ENCODE measurements at regions not wholly inside any gene's neighbourhood (a gene's known extent, or its start where the extent isn't known, plus 50 kb on each side); places are given as distances from the start of the nearest gene placed in this dataset.
"Not testable (repeated sequence)": the region's sequence is repeated elsewhere in the genome, so short reads cannot be mapped to it uniquely, and the experiment has no call there.

GRCh38 chr20:19026901-19027644 lies 185.4 kb upstream of the SLC24A3 start:
- no peak for DNase-seq

- no peak for DNase-seq
Observed at GRCh38 chr20:19027971-19028370, 184.5 kb upstream of the SLC24A3 start.

- no peak for DNase-seq
Observed at GRCh38 chr20:19041787-19042186, 170.7 kb upstream of the SLC24A3 start.

DNA sequence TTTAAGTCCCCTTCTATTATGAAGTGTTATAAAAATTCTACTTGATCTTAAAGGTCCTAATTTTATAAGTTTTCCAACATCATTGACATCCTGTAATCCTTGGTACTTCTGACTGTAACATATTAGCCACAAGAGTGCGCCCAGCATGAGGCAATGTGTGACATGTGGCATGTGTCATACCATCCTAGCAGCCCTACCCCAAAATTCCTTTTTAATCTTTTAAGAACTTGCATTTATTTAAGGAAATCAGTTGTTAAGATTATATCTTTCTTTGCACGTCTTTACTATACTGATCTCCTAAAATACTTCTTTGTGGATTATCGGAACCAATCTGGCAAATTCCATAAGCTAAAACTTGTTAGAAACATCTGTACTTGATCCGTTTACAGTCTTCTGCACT lies 167.1 kb upstream of the SLC24A3 start:
- DNase-seq = no peak

DNA sequence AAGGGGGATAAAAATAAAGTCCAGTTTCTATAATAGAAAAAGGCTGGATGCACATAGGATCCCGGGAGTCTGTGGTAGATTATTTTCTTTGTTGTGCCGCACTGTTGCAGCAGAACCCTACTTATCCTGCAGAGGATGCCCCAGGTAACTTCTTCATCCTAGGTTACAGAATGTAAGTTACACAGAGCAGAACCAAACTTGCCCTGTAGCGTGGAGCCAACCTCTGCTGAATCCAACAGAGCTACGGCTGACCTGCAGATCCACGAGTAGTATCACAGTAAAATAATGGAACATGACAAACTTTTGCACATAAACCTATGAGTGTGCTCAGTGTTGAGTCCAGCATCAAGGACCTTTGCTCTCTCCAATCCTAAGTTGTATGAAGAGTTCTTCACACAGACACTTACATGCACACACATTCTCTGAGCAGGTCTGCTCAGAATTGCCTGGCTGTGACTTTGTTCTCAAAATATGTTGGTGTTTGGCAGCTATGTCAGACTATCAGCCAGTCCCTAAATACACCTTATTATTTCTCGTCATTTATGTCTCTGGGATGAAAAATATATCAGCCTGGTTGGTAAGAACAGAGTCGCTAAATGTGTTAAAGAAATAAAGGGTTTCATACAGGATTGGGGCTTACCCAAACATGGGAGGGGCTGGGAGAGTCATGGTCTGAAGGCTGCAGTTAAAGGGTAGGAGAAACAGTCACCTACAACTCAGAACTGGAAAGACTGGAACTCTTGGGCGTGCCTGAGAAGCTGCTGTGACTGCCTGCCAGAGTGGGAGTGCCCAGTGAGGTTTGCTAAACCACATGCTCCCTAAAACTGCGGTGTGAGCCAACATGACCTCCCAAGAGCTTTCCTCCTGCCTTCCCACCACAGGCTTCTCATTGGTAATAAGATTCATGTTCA lies 165.1 kb upstream of the SLC24A3 start:
- DNase-seq = no peak

DNA sequence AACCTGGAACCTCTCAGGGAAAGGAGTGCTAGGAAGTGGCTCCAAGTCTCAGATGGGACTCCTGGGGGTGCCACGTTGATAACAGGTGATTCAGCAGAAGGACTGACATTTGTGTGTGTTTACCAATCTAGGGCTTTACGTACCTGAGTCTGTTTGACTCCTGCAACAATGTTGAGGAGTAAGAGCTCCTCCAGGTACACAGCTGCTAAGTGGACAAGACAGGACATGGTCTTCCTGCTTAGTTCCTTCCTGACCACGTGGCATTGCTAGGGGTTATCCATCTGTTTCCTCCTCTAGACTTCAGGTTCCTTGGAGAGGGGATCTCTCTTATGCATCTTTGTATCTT lies 164.5 kb upstream of the SLC24A3 start:
- no peak for DNase-seq

- no peak for DNase-seq
Observed at GRCh38 chr20:19048995-19049501, 163.4 kb upstream of the SLC24A3 start.

DNA sequence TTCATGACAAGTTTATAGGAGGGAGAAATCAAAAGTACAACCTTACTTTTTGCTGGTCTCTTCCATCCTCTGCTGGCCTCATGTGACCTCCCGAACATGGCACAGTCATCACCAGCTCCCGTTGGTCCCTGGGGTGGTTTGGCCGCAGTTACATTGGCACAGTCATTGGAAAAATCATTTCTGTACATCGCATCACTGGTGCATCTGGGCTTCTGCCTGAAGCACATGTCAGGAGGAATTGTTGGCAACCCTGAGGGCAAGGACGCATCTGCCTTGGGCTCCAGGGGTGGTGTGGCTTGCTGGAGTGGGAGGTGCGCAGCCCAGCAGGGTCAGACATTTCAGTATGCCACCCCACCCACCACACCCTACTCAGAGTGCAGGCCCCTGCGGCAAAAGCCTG lies 162.9 kb upstream of the SLC24A3 start:
- no peak for DNase-seq

DNA sequence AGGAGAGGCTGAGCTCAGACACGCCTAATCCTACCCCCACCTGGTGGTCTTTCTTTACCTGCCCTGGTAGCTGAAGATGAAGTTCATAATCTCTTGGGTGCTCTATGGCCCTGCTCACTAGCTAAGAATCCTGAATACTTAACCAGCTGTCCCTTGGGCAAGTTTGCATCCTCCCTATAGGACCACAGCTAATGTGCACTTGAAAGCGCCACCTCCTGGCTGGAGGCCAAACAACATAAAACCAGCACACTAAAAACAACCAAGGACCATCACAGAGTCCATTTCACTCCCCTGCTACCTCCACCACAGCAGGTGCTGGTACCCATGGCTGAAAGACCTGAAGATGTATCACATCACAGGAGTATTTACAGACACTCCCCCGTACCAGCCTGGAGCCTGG lies 155.5 kb upstream of the SLC24A3 start:
- no peak for DNase-seq

DNA sequence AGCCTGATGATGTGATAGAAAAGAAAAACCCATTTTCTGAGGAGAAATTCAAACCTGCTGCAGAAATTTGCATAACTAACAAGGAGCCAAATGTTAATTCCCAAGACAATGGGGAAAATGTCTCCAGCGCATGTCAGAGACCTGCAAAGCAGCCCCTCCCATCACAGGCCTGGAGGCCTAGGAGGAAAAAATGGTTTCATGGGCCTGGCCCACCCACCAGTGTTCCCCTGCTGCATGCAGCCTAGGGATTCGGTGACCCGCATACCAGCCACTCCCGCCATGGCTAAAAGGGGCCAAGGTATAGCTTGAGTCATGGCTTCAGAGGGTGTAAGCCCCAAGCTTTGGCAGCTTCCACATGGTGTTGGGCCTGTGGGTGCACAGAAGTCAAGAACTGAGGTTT lies 147.7 kb upstream of the SLC24A3 start:
- DNase-seq = not testable (repeated sequence)

DNA sequence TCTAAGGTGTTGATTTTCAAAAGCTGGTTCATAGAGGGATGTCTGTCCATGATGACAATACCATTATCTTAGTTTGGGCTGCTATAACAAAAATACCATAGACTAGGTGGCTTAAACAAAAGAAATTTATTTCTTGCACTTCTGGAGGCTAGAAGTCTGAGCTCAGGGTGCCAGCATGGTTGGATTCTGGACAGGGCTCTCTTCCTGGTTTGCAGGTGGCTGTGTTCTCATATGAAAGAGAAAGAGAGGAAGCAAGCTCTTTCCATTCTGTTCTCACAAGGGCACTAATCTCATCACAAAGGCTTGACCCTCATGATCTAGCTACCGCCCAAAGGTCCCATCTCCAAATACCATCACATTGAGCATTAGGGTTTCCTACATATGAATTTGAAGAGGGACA lies 144.5 kb upstream of the SLC24A3 start:
- no peak for DNase-seq

DNA sequence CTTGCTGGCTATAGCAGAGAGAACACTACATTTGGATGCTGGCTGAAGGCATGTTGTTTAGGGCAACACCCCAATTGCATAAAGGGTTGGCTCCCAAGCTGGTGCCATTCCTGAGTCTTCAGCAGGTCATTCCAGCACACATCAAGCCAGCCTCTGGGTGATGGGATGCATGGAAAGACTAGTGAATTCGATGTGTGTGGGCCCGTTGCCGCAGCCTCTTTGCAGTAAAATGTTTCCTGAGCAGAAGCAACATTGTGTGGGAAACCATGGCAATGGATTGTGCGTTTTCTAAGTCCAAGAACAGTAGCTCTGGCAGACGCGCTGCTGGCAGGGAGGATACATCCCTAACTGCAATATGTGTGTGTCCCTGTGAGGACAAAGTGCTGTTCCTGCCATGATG lies 142.4 kb upstream of the SLC24A3 start:
- DNase-seq = no peak

GRCh38 chr20:19070681-19071445 lies 141.6 kb upstream of the SLC24A3 start:
- DNase-seq = no peak

- DNase-seq = no peak
Observed at GRCh38 chr20:19071446-19071725, 141.1 kb upstream of the SLC24A3 start.

DNA sequence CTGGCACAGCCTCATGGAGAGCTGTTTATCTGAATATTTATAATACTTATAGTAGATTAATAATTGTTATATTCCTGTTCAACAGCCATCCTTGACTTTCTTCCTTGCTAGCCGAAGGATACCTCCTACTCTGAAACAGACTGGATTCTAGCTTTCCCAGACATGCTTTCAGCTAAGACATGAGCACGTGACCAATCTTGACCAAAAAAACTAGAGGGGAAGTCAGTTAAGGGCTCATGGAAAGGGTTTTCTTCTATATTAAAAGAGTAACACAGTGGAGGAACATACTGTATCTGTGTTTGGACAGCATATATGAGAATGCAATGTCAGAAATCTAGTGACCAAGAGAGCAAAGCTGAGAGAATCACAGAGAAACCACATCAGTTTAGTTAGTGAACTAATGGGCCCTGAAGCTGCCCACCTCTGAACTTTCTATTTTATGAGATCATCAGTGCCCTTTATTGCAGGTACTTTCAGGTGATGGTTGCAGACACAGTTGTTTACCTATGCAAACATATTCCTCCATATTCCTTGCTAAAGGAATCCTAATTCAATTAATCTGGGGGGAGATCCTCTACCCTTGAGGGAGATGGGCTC lies 140.4 kb upstream of the SLC24A3 start:
- no peak for DNase-seq

DNA sequence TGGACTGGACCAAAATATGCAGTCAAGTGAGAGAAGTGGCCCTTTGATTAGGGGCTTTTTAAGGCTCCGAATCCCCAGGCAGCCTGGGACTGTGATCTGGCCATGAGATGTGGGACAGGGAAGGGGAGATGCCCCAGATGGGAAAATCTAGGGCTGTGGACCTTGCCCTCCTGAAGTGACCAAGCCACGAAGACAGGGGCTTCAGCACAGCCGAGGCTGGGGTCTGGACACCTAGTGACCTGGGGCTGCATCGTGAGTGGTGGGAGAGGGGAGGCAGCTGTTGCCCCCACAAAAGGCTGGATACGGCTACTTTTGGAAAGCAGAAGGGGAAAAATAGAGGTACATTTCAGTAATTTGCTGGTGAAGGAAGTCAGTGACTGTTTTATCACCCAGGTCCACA lies 139.5 kb upstream of the SLC24A3 start:
- no peak for DNase-seq

DNA sequence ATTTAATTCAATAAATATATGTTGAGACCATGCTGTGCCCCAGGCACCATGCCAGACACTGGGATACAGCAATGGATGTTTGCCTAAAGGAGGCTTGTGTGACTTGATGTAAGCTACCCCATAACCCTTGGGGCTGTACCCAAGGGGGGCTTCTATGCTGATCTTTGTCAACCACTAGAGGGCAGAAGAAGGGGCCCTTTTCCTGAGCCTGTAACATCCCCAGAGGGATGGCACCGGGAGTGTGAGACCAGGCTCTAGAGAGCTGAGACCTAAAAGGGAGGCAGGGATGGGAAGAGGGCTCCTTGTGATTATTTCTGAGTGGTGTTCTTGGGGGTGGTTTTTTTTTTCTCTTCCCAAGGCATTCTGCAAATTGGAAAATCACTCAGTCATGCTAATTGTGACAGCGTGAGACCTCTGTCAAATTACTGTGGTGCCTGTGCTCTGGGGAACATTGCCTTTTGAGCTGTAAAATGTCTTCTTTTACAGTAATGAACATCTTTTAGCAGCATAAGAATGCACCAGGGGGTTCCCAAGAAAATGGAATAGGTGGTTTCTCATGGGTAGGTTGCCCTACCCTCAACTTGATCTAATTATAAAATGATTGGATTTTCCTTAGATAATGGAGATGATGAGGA lies 138.7 kb upstream of the SLC24A3 start:
- DNase-seq = no peak

- no peak for DNase-seq
Observed at GRCh38 chr20:19074356-19074755, 138.1 kb upstream of the SLC24A3 start.

GRCh38 chr20:19074828-19075516 lies 137.5 kb upstream of the SLC24A3 start:
- no peak for DNase-seq

DNA sequence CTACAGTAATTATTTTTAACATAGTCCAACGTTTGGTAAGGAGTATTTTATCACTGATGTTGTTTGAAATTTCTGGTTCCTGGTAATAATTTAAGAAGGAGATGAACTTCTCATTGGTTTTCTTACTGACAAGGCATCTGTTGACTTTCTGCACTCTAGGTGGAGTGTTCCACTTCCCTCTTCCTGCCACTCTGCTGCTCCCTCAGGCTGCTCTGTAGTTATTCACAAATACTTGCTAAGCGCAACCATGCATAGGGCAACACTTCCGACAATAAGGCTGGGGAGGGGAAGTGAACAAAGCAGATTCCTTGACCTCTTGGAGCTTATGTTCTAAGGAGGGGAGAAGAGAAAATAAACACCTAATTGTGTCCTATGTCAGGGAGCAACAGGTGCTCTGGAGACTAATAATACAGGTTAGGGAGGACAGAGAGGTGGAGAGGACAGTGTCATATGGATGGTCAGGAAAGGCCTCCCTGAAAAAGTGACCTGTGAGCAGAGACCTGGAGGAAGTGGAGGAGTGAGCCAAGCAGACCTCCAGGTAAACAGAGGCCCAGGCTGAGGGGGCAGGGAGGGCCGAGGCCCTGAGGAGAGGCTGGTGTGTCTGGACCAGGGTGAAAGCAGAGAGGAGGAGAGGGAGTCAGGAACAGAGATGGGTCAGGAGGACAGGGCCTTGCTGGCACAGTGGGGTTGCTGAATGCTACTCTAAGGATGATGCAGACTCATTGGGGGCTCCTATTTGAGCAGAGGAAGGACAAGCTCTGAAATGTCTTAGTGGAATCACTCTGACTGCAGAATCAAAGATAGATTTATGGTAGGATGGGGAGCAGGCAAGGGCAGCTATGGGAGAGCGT lies 134.8 kb upstream of the SLC24A3 start:
- no peak for DNase-seq
